ENCODE measurements at regions not wholly inside any gene's neighbourhood (a gene's known extent, or its start where the extent isn't known, plus 50 kb on each side); places are given as distances from the start of the nearest gene placed in this dataset.

GRCh38 chr10:29962166-29962850 lies 97.1 kb downstream of the JCAD start:
- no peak for DNase-seq (ENCODE audit: low spot score)

DNA sequence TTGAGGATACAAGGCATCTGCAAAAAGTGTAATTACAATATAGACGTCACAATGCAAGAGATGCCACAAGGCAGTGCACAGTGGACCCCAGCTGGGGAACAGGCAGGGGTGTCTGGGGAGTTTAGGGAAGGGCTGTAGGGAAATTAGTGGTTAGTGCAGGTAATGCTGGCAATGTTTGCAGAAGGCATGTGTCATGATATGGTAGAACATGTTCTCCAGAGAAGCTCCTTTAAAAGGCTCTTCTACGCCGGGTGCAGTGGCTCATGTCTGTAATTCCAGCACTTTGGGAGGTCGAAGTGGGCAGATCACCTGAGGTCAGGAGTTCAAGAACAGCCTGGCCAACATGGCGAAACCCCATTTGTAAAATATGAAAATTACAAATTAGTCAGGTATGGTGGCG lies 98.0 kb downstream of the JCAD start:
- DNase-seq (ENCODE audit: low spot score): no peak

DNA sequence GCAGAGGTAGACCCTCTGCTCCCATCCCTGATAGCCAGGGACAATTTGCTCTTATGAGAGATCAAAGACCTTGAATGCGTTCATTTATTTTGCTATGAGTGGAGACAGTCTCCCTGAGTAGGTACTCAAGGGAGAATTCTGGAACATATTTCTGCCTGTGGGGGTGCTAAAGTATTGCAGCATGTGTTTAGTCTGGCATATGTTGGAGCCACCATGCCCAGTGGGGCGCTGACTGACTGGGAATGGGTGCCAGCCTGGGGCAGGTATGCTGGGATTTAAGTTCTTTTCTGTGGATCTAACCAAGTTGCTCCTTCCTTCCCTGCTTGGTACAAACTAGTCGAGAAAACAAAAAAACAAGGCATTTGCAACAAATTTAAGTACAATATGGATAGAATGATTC lies 99.1 kb downstream of the JCAD start:
- DNase-seq (ENCODE audit: low spot score): no peak

DNA sequence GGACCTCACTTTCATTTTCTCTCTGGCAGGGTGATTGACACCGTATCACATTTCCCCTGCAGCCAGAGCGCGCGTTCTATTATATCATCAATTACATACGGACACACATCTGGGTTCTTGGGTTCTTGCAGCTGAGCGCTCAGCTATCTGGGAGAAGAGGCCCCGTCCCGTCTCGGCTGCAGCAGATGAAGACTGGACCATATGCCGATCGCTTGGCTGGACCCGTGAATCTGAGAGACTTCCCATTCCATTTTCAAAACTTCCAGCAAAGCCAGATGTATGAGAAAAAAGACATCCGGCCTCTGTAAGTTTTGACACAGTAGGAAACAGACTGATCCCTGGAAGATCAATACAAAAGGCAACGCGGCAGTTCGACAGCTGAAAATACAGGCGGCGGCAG lies 99.8 kb downstream of the JCAD start:
- no peak for DNase-seq (ENCODE audit: low spot score)

DNA sequence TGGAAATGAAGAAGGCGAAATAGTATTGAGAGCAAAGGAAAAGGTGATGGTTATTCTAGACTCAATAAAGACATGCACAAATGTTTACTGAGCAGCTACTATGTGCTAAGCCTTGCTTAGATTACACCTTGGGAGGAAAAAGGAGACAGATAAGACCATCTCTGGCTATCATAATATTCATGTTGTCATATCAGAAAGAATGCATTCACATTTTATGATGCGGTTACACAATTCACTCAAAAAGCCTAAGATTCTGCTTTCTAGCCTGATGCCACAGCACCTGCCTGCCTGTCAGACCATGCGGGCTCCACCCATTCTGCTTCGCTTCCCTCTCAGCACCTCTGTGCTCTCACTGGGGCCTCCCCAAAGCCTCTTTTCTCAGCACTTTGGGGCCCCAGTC lies 100.9 kb downstream of the JCAD start:
- no peak for DNase-seq (ENCODE audit: low spot score)

DNA sequence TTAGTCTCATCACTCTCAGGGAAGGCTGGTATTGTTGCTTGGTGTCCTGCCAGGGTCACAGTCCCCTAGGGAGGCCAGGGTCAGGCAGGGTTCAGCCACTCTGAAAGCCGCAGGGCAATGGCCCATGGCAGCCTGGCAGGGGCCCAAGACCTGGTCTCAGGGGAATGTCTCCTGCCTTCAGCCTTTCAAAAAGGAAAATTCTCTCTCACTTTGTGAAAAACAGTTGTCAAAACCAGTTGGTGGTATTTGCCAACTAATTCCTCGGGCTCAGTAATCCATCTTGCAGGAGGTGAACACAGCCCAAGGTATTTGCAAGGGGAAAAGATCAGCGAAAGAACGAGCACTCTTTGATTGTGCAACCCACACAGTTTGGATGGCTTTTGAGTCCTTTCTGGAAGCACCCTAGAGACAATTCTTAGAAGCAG lies 101.5 kb downstream of the JCAD start:
- peak; percentile 36 for DNase-seq (ENCODE audit: low spot score)

- no peak for DNase-seq (ENCODE audit: low spot score)
Measured at GRCh38 chr10:29957236-29957635, 102.2 kb downstream of the JCAD start.

GRCh38 chr10:29956335-29956924 lies 103.0 kb downstream of the JCAD start:
- DNase-seq (ENCODE audit: low spot score): no peak

GRCh38 chr10:29955329-29955935 lies 104.0 kb downstream of the JCAD start:
- DNase-seq (ENCODE audit: low spot score): no peak

GRCh38 chr10:29951441-29951931 lies 107.9 kb downstream of the JCAD start:
- DNase-seq (ENCODE audit: low spot score): no peak

- DNase-seq (ENCODE audit: low spot score): no peak
Measured at GRCh38 chr10:29950391-29950790, 109.0 kb downstream of the JCAD start.

DNA sequence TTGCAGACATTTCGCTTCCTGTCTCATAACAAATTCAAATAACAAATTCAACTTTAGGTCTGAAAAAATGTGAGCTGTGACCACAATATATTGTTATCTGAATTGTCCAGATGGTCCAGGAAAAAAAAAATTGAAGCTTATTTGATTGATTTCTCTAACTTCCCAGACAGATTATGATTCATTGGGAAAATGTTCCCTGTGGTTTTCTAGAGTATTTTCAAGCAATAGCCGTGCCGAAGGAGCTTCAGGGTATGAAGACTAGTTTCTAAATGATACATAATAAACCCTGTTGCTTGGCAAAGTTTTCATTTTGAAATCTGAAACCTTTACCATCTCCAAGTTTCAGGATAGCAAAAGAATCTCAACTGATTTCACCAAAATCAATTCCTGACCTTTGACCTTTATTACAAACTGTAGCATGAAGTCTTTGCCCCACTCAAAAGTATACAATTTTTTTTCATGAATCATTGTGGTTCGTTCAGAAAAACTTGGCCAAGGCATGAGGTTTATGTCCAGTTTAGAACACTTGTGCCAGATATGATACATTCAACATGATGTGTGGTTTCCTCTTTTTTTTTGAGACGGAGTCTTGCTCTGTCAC lies 109.9 kb downstream of the JCAD start:
- peak; percentile 82 for DNase-seq (ENCODE audit: low spot score)

DNA sequence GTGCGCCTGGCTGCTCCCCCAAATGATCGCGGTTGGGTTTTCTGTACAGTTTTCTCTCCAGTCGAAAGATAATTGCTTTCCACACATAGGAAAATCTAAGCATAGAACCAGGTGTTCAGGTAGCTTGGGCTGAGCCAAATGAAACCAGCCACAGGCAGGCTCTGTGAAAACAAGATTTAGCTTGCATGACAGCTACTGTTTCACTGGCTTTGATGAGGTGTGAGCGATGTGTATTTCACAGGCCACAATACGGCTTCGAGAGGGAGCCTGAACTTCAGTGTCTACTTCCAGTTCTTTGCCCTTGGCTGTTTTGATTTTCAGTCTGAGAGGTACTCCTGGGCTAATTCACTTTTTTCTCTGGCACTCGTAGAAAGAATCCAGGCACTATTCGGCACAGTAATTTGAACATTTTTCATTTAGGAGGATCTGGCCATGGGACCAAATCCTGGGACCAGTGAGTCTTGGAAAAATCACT lies 110.5 kb downstream of the JCAD start:
- DNase-seq (ENCODE audit: low spot score): no peak

- no peak for DNase-seq (ENCODE audit: low spot score)
Measured at GRCh38 chr10:29947701-29948060, 111.7 kb downstream of the JCAD start.

- DNase-seq (ENCODE audit: low spot score): peak; percentile 87
Measured at GRCh38 chr10:29946953-29947700, 112.3 kb downstream of the JCAD start.

DNA sequence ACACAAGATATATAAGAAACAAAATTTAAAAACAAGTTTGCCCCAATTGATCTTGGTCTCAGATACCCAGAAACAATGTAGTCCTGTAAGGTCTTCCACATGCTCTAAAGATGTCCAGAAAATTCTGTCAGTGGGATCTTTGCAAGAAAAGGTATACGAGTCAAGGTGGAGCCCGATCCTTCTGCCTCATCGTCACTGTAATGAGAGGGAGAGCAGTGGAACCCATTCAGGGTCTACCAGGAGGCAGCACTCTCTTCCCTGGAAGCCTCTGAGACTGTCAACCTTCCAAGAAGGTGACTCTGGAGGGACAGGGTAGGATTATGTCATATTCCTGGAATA lies 112.8 kb downstream of the JCAD start:
- DNase-seq (ENCODE audit: low spot score): no peak

DNA sequence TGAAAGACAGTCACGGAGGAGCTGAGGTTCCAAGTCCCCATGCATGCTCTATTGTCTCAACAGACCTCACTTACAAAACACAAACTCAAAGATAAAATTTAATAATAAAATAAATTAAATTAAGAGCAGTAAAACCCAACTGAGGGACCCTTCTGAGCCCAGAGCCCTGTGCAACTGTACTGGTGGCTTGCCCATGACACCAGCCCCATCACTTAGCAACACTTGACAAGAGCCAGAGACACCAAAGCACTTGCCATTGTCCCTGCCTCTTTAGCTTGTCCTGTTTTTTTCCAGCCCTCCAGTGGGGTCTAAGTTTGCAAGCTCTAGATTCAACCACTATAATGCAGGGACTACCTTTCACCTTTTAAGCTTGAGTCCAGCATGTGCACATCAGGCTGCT lies 117.9 kb downstream of the JCAD start:
- no peak for DNase-seq (ENCODE audit: low spot score)

GRCh38 chr10:29932991-29933390 lies 126.4 kb downstream of the JCAD start:
- no peak for DNase-seq (ENCODE audit: low spot score)

GRCh38 chr10:29931833-29932232 lies 127.6 kb downstream of the JCAD start:
- no peak for DNase-seq (ENCODE audit: low spot score)

GRCh38 chr10:29929006-29929405 lies 130.4 kb downstream of the JCAD start:
- no peak for DNase-seq (ENCODE audit: low spot score)

GRCh38 chr10:29926693-29927048 lies 132.7 kb downstream of the JCAD start:
- DNase-seq (ENCODE audit: low spot score): peak; percentile 54

Data from GM03348 (cell line).